Ovary (tissue), 3 donors: ENCODE measurements at regions not wholly inside any gene's neighbourhood (a gene's known extent, or its start where the extent isn't known, plus 50 kb on each side); places are given as distances from the start of the nearest gene placed in this dataset.
"Not testable (repeated sequence)": the region's sequence is repeated elsewhere in the genome, so short reads cannot be mapped to it uniquely, and the experiment has no call there.

ENCODE experiments used
- CTCF ChIP-seq, 3 donors: fragments of 450-650 bp in 2 of 3; fragments of 200-600 bp in 1 of 3; IDR thresholded peaks; one replicate each; pipeline versions ENCODE4 v1.5.1 to v1.8.0; 2016 to 2022; ENCODE audit warnings: antibody characterized with exemption in 3 of 3, mild to moderate bottlenecking in 1 of 3
- POLR2A ChIP-seq: fragments of 450-650 bp; IDR thresholded peaks from one replicate; pipeline ENCODE4 v1.6.1; 2017; ENCODE audit warnings: antibody characterized with exemption, mild to moderate bottlenecking, moderate library complexity
- donor health status: DM: no; HTN: no; CAD: no.

GRCh38 chr12:9306004-9306403 is 97.8 kb upstream of the PZP start:
- not testable (repeated sequence) for TF ChIP-seq CTCF (IDR thresholded peaks at IDR 0.05); POLR2A
